Renal cortex interstitium (tissue), 11 donors: ENCODE measurements at regions not wholly inside any gene's neighbourhood (a gene's known extent, or its start where the extent isn't known, plus 50 kb on each side); places are given as distances from the start of the nearest gene placed in this dataset.
A peak's percentile ranks its signal among the peaks of the same experiment; 100 is the strongest.
"Not testable (repeated sequence)": the region's sequence is repeated elsewhere in the genome, so short reads cannot be mapped to it uniquely, and the experiment has no call there.

Experiments
- DNase-seq, 11 donors: peaks; one replicate each; pipeline ENCODE4 v3.0.0-alpha.2; 2013; ENCODE audit warnings: low read depth in 9 of 11, low spot score in 4 of 11; ENCODE audit errors: extremely low read depth in 1 of 11

GRCh38 chr6:19705606-19706005 lies 131.6 kb upstream of the ID4 start:
- DNase-seq, result no peak

- DNase-seq, result no peak
These were observed 125.0 kb upstream of the ID4 start for GRCh38 chr6:19712012-19712688.

GRCh38 chr6:19712998-19713397 lies 124.2 kb upstream of the ID4 start:
- no peak for DNase-seq

GRCh38 chr6:19713411-19713810 lies 123.8 kb upstream of the ID4 start:
- DNase-seq, result no peak

GRCh38 chr6:19713984-19714383 lies 123.2 kb upstream of the ID4 start:
- DNase-seq, result no peak

- DNase-seq, result no peak
These were observed 122.6 kb upstream of the ID4 start for GRCh38 chr6:19714434-19715166.

GRCh38 chr6:19715167-19715551 lies 122.0 kb upstream of the ID4 start:
- DNase-seq, result peak in 2 of 11 donors; percentile 27 to 33

GRCh38 chr6:19719691-19720128 lies 117.5 kb upstream of the ID4 start:
- DNase-seq, result peak in 6 of 11 donors; percentile 19 to 47 (median 38)

- no peak for DNase-seq
These were observed 115.3 kb upstream of the ID4 start for GRCh38 chr6:19721766-19722377.

GRCh38 chr6:19722999-19723398 lies 114.2 kb upstream of the ID4 start:
- no peak for DNase-seq

- no peak for DNase-seq
These were observed 113.6 kb upstream of the ID4 start for GRCh38 chr6:19723545-19723944.

GRCh38 chr6:19725436-19725835 lies 111.7 kb upstream of the ID4 start:
- not testable (repeated sequence) for DNase-seq

- DNase-seq, result no peak
These were observed 105.9 kb upstream of the ID4 start for GRCh38 chr6:19731282-19731681.

GRCh38 chr6:19734061-19734460 lies 103.1 kb upstream of the ID4 start:
- DNase-seq, result no peak

GRCh38 chr6:19734519-19734918 lies 102.7 kb upstream of the ID4 start:
- DNase-seq, result no peak

GRCh38 chr6:19736066-19736465 lies 101.1 kb upstream of the ID4 start:
- DNase-seq, result no peak

- DNase-seq, result no peak
These were observed 99.2 kb upstream of the ID4 start for GRCh38 chr6:19738010-19738409.

- DNase-seq, result no peak
These were observed 87.4 kb upstream of the ID4 start for GRCh38 chr6:19749722-19750121.

GRCh38 chr6:19752746-19753145 lies 84.4 kb upstream of the ID4 start:
- no peak for DNase-seq

GRCh38 chr6:19753826-19754225 lies 83.3 kb upstream of the ID4 start:
- peak; percentile 27 to 78 (median 59) for DNase-seq
